ENCODE measurements at regions not wholly inside any gene's neighbourhood (a gene's known extent, or its start where the extent isn't known, plus 50 kb on each side); places are given as distances from the start of the nearest gene placed in this dataset.

DNA sequence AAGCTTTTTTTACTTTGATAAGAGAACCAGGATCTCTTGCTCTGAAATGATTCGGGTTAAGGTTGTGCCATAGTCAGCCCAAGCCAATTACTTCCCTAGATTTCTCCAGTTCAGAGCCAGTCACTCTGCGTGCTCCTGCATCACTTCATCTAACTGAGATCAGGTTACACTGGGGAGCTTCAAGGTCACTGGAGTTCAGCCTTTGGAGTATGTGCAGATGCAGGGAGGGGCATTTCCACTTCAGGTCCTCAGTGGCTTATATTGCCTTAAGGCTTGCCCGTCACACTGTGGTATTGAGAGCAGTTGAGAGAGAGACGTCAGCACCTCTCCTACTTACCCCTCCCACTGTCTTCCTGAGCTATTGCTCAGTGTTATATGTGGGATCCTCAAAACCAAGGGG is 317.8 kb downstream of the EPHA4 start:
- Histone ChIP-seq H3K4me3 (ENCODE audit: low read depth, low read length) (no peak overlapping the region), H3K9me3 (ENCODE audit: control insufficient read depth, insufficient read depth, low read depth, low read length) (no peaks in the 10 kb centered on the region), H3K27ac (ENCODE audit: extremely low read depth, low read depth, low read length) (no peak overlapping the region), H3K36me3 (ENCODE audit: control insufficient read depth in 2 of 2, insufficient read depth in 1 of 2, low read length in 2 of 2) (no peaks in the 10 kb centered on the region), H3K4me1 (ENCODE audit: control insufficient read depth, insufficient read depth, low read length) (peaks cover 5% of the 10 kb centered on the region; the same call in 1 of the 2 replicates)
- peak; percentile 62; the same call in 1 of the 2 replicates for TF ChIP-seq MZF1 (tag by site-specific recombination; IDR thresholded peaks at IDR 0.05; ENCODE audit: borderline replicate concordance)
- TF ChIP-seq ZNF138 (tag by site-specific recombination; IDR thresholded peaks at IDR 0.05; ENCODE audit: borderline replicate concordance) = no peak
- no peak for TF ChIP-seq ZNF843 (tag by site-specific recombination; IDR thresholded peaks at IDR 0.05)
- TF ChIP-seq ZBTB44 (tag by site-specific recombination; IDR thresholded peaks at IDR 0.05) = peak; percentile 62
- TF ChIP-seq WT1 (tag by site-specific recombination; IDR thresholded peaks at IDR 0.05) = peak; percentile 37; the same call in 1 of the 2 replicates
- TF ChIP-seq TRIM28 (IDR thresholded peaks at IDR 0.05; ENCODE audit: borderline replicate concordance, low read length) = peak; percentile 23; the same call in 1 of the 2 replicates
- TF ChIP-seq ZBTB17 (tag by site-specific recombination; IDR thresholded peaks at IDR 0.05) = 0 out of 2 replicates have a peak, but pooled peaks have one; percentile 40
- no peak for TF ChIP-seq ZNF280D (tag by site-specific recombination; IDR thresholded peaks at IDR 0.05)
- 0 out of 2 replicates have a peak, but pooled peaks have one; percentile 28 for TF ChIP-seq ZNF335 (tag by site-specific recombination; conservative IDR thresholded peaks at IDR 0.05)
- POLR2A ChIA-PET = no interaction called here
- CTCF ChIA-PET = no interaction called here

DNA sequence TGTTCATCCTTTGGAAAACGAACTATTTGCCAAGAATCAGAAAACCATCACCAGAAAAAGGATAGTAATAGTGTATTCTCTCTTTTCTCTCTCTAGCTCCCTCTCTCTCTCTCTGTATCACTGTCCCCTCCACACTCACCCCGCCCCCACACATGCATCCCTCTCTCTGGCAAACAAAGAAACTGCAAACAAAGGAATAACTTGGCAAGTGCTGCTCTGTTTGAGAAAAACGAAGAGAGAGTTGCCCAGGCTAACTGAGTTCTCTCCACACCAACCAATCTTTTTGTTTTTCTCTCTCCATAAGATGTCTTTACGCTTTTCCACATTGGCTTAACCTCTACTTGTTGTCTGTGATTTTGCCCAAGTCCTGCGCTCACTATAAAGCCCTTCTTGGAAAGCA is 316.2 kb downstream of the EPHA4 start:
- ChIA-PET POLR2A (no interaction called here), CTCF (no interaction called here)
- TF ChIP-seq ZNF596 (tag by site-specific recombination; IDR thresholded peaks at IDR 0.05) = peak; percentile 56
- TF ChIP-seq, protein P1, sequence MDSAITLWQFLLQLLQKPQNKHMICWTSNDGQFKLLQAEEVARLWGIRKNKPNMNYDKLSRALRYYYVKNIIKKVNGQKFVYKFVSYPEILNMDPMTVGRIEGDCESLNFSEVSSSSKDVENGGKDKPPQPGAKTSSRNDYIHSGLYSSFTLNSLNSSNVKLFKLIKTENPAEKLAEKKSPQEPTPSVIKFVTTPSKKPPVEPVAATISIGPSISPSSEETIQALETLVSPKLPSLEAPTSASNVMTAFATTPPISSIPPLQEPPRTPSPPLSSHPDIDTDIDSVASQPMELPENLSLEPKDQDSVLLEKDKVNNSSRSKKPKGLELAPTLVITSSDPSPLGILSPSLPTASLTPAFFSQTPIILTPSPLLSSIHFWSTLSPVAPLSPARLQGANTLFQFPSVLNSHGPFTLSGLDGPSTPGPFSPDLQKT (IDR thresholded peaks at IDR 0.05; ENCODE audit: borderline replicate concordance, low read depth, low read length) = no peak
- no peak overlapping the region for H3K4me3 ChIP-seq (ENCODE audit: low read depth, low read length)
- H3K9me3 ChIP-seq (ENCODE audit: control insufficient read depth, insufficient read depth, low read depth, low read length) = no peaks in the 10 kb centered on the region
- no peak overlapping the region for H3K27ac ChIP-seq (ENCODE audit: extremely low read depth, low read depth, low read length)
- H3K4me1 ChIP-seq (ENCODE audit: control insufficient read depth, insufficient read depth, low read length) = peaks cover 5% of the 10 kb centered on the region; the same call in 1 of the 2 replicates
- no peaks in the 10 kb centered on the region for H3K36me3 ChIP-seq (ENCODE audit: control insufficient read depth in 2 of 2, insufficient read depth in 1 of 2, low read length in 2 of 2)

GRCh38 chr2:221258464-221258863 is 313.6 kb downstream of the EPHA4 start:
- CTCF ChIA-PET = no interaction called here
- no peak for TF ChIP-seq SCRT2 (tag by site-specific recombination; IDR thresholded peaks at IDR 0.05)
- TF ChIP-seq ZNF792 (tag by site-specific recombination; IDR thresholded peaks at IDR 0.05) = no peak
- TF ChIP-seq, protein P2, sequence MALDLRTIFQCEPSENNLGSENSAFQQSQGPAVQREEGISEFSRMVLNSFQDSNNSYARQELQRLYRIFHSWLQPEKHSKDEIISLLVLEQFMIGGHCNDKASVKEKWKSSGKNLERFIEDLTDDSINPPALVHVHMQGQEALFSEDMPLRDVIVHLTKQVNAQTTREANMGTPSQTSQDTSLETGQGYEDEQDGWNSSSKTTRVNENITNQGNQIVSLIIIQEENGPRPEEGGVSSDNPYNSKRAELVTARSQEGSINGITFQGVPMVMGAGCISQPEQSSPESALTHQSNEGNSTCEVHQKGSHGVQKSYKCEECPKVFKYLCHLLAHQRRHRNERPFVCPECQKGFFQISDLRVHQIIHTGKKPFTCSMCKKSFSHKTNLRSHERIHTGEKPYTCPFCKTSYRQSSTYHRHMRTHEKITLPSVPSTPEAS (tag by site-specific recombination; IDR thresholded peaks at IDR 0.05) = no peak
- TF ChIP-seq, protein P3, sequence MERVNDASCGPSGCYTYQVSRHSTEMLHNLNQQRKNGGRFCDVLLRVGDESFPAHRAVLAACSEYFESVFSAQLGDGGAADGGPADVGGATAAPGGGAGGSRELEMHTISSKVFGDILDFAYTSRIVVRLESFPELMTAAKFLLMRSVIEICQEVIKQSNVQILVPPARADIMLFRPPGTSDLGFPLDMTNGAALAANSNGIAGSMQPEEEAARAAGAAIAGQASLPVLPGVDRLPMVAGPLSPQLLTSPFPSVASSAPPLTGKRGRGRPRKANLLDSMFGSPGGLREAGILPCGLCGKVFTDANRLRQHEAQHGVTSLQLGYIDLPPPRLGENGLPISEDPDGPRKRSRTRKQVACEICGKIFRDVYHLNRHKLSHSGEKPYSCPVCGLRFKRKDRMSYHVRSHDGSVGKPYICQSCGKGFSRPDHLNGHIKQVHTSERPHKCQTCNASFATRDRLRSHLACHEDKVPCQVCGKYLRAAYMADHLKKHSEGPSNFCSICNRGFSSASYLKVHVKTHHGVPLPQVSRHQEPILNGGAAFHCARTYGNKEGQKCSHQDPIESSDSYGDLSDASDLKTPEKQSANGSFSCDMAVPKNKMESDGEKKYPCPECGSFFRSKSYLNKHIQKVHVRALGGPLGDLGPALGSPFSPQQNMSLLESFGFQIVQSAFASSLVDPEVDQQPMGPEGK (tag by site-specific recombination; IDR thresholded peaks at IDR 0.05) = no peak
- TF ChIP-seq, protein P4, sequence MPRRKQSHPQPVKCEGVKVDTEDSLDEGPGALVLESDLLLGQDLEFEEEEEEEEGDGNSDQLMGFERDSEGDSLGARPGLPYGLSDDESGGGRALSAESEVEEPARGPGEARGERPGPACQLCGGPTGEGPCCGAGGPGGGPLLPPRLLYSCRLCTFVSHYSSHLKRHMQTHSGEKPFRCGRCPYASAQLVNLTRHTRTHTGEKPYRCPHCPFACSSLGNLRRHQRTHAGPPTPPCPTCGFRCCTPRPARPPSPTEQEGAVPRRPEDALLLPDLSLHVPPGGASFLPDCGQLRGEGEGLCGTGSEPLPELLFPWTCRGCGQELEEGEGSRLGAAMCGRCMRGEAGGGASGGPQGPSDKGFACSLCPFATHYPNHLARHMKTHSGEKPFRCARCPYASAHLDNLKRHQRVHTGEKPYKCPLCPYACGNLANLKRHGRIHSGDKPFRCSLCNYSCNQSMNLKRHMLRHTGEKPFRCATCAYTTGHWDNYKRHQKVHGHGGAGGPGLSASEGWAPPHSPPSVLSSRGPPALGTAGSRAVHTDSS (tag by site-specific recombination; IDR thresholded peaks at IDR 0.05) = no peak
- TF ChIP-seq ZBTB7A (tag by site-specific recombination; IDR thresholded peaks at IDR 0.05; ENCODE audit: low read depth) = no peak
- TF ChIP-seq ZNF211 (tag by site-specific recombination; IDR thresholded peaks at IDR 0.05; ENCODE audit: low read depth) = no peak

More at GRCh38 chr2:221258464-221258863, 313.6 kb downstream of the EPHA4 start:
- Histone ChIP-seq H3K4me3 (ENCODE audit: low read depth, low read length) (no peak overlapping the region), H3K4me1 (ENCODE audit: control insufficient read depth, insufficient read depth, low read length) (peaks cover 5% of the 10 kb centered on the region; the same call in 1 of the 2 replicates), H3K36me3 (ENCODE audit: control insufficient read depth in 2 of 2, insufficient read depth in 1 of 2, low read length in 2 of 2) (no peaks in the 10 kb centered on the region), H3K9me3 (ENCODE audit: control insufficient read depth, insufficient read depth, low read depth, low read length) (no peaks in the 10 kb centered on the region), H3K27ac (ENCODE audit: extremely low read depth, low read depth, low read length) (no peak overlapping the region)
- POLR2A ChIA-PET = no interaction called here
